GM18498 (cell line): ENCODE measurements at regions not wholly inside any gene's neighbourhood (a gene's known extent, or its start where the extent isn't known, plus 50 kb on each side); places are given as distances from the start of the nearest gene placed in this dataset.
"Not testable (repeated sequence)": the region's sequence is repeated elsewhere in the genome, so short reads cannot be mapped to it uniquely, and the experiment has no call there.

Source experiments
- ATAC-seq: cut with Tn5 transposase; IDR thresholded peaks from one replicate; pipeline ENCODE4 v1.9.1; 2021; ENCODE audit warnings: mild to moderate bottlenecking, moderate library complexity; ENCODE audit not compliant: unreplicated experiment

- ATAC-seq: no peak
Observed at GRCh38 chr17:68135141-68135887, 99.8 kb downstream of the KPNA2 start.

DNA sequence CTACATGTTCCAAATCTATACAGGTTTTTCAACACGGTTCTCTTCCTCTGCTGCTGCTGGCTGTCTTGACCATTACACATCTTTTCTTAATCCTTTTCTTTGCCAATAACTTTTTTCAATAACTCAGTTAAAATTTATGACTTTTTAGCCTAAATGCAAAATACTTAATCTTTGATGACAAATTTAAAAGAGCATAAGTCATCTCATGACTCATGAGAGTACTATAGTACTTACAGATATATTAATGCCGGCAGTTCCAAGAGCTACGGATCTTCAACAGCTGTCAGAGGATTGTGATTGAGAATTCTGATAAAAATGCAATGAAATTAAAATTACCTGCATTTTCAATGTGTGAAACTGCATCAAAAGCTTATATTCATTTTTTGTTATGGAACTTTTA, 105.5 kb downstream of the KPNA2 start:
- ATAC-seq: no peak

DNA sequence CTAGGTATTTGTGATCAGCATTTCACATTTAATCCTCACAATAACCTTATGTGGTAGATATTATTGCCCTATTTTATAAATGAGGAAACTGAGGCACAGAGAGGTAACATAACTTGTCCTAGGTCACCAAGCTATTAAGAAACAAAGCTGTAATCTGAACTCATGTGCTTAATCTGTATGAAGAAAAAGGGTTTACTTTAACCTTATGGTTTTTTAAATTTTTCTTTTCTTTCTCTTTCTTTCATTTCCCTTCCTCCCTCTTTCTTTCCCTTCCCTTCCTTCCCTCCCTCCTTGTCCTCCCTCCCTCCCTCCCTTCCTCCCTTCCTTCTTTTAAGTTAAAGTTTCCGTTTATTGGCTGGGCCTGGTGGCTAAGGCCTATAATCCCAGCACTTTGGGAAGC, 105.2 kb upstream of the AMZ2 start:
- ATAC-seq: no peak

DNA sequence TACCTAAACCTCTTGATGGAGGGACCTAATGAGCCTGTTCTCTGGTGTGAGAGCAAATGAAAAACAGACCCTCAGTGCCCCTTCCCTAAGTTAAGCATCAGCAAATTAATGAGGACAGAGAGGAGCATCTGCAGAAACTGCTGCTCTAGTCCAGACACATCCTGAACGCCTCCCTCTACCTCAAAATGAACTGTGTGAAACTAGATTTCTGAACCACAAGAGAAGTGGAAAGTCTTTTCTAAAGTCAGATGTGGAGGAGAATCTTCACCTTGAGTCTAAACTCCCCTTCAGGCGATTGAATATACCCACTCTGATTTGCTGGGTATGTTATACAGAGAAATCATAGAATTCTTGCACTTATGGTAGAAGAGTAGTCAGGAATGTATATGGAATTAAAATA, 104.4 kb upstream of the AMZ2 start:
- ATAC-seq: no peak

DNA sequence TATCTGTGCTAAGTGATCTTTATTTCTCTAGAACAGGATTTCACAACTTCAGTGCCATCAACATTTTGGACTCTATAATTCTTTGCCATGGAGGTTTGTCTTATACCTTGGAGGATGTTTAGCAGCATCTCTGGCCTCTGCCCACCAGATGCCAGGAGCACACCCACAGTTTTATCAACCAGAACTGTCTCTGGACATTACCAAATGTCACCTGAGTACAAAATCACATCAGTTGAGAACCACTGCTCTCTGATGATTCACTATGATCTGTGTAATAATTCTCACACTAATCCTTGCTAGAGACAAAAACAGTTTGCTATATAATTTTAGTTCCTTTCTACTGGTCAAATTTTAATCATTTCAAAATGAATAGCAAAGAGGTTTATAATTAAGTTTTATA, 102.8 kb upstream of the AMZ2 start:
- ATAC-seq: no peak

GRCh38 chr17:68148936-68149335, 98.9 kb upstream of the AMZ2 start:
- no peak for ATAC-seq

- ATAC-seq: no peak
Observed at GRCh38 chr17:68152161-68152571, 95.7 kb upstream of the AMZ2 start.

DNA sequence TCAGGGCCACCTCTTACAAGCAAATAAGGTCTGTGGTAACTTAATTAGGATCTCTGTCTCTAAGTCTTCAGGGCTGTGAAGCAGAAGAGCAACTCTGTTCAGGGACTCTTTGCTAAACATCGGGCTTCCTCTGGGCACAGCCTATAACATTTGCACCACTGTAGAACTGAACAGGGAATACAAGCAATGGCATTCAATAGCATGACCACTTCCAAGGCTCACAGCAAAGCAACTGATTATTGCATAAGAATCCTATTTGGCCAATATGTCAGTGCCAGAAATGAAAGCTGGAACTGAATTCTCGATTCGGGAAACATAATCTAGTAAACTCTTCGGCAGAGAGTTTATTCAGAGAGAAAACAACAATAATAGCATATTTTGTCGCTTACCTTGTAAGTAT, 92.2 kb upstream of the AMZ2 start:
- no peak for ATAC-seq

GRCh38 chr17:68161644-68162428, 86.0 kb upstream of the AMZ2 start:
- no peak for ATAC-seq

GRCh38 chr17:68168273-68169164, 79.3 kb upstream of the AMZ2 start:
- ATAC-seq: not testable (repeated sequence)

GRCh38 chr17:68169165-68169821, 78.5 kb upstream of the AMZ2 start:
- not testable (repeated sequence) for ATAC-seq

DNA sequence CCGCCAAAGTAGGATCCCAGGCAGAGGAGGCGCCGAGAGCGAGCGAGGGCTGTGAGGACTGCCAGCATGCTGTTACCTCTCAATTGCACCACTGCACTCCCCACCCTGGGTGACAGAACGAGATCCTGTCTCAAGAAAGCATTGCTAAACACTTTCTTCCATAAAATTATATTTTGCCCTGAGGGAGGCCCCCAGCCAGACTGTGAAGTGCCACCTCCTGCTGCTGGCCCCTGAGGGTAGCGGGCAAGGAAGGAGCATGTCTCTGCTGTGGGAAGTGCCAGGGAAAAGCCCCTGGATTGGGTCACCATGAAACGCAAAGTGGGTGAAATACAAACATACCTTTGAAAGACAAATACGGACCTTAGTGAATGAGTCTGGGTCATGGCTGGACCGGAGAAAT, 78.0 kb upstream of the AMZ2 start:
- ATAC-seq: no peak

DNA sequence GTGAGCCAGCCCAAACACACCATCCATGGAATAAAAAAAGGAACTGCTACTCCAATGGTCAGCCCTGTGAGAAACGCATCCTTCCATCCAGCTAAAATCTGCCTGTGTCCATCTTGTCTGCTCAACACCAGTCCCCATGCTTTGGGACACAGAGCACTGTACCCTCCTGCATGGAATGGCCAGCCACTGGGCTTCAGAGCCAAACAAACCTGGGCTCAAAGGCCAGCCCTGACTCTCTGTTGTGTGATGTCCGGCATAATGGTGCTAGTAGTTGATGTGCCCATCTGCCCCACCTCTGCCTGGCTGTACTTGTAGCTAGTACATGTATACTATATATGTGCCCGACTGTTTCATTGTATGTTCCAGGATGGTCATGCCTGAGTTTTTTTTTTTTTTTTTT, 77.6 kb upstream of the AMZ2 start:
- ATAC-seq: no peak

- ATAC-seq: peak; percentile 65
Observed at GRCh38 chr17:68172461-68172954, 75.3 kb upstream of the AMZ2 start.

- no peak for ATAC-seq
Observed at GRCh38 chr17:68175416-68175815, 72.4 kb upstream of the AMZ2 start.

DNA sequence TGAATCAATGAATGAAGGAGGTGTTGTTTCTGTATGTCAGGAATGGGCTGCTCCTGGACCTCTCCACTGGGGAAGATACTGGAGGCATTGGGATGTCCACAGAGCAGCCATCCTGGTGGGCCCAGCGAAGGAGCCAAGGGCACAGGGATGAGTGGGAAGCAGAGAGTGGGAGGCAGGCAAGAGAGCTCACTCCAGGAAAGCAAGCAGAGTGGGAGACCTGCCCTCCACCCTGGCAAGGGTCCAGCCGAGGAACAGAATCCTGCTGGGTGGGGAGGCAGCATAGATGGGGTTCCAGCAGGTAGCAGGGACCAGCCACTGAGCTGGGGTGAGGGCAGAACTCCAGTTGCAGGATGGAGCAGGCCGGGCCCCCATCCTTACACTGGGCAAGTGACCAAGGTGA, 71.9 kb upstream of the AMZ2 start:
- no peak for ATAC-seq

GRCh38 chr17:68176718-68177117, 71.1 kb upstream of the AMZ2 start:
- no peak for ATAC-seq

DNA sequence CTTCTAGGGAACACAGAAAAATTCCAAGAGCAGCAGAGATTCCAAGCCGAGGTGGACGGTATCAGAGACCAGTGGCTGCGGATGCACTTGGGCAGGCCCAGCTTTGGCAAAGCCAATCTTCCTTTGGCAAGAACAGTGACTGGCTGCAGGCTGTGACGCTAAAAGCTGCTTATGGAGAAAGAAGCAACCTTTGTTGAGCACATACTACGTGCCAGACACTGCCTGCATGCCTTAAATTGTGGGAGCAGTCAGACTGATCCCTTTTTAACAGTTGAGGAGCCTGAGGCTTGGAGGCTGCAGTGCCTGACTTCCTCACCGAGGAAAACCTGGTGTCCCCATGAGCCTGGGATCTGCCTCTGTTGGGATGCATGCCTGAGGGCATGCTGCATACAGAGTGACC, 69.0 kb upstream of the AMZ2 start:
- no peak for ATAC-seq

DNA sequence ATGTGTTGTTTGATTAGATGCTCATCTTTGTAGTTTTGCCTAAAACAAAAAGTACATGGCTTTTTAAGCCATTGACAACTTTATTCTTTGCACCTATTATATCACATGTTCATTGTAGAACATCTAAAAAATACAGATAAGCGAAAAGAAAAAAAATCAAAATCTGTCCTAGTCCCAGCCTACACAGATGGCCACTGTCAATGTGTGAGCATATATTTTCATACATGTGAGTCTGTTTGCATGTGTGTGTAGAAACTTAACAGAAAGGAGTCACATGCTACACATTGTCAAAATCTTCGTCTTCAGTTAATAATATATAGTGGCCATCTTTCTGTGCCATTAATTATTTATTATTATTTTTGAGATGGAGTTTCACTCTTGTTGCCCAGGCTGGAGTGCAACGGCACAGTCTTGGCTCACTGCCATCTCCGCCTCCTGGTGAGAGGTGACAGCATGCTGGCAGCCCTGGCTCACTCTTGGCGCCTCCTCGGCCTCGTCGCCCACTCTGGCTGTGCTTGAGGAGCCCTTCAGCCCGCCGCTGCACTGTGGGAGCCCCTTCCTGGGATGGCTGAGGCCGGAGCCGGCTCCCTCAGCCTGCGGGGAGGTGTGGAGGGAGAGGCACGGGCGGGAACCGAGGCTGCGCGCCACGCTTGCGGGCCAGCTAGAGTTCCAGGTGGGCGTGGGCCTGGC, 68.5 kb upstream of the AMZ2 start:
- no peak for ATAC-seq

DNA sequence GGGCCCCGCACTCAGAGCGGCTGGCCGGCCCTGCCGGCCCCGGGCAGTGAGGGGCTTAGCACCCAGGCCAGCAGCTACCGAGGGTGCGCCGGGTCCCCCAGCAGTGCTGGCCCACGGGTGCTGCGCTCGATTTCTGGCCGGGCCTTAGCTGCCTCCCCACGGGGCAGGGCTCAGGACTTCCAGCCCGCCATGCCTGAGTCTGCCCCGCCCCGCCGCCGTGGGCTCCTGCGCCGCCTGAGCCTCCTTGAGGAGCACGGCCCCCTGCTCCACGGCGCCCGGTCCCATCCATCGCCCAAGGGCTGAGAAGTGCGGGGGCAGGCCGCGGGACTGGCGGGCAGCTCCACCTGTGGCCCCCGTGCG, 67.9 kb upstream of the AMZ2 start:
- no peak for ATAC-seq
